NCI-H1930 (cell line): ENCODE measurements at regions not wholly inside any gene's neighbourhood (a gene's known extent, or its start where the extent isn't known, plus 50 kb on each side); places are given as distances from the start of the nearest gene placed in this dataset.
"Not testable (repeated sequence)": the region's sequence is repeated elsewhere in the genome, so short reads cannot be mapped to it uniquely, and the experiment has no call there.

Experiments
- DNase-seq, 2 experiments: peaks; one replicate each; lab custom pipeline; 2025; lab: John Stamatoyannopoulos, UW

DNA sequence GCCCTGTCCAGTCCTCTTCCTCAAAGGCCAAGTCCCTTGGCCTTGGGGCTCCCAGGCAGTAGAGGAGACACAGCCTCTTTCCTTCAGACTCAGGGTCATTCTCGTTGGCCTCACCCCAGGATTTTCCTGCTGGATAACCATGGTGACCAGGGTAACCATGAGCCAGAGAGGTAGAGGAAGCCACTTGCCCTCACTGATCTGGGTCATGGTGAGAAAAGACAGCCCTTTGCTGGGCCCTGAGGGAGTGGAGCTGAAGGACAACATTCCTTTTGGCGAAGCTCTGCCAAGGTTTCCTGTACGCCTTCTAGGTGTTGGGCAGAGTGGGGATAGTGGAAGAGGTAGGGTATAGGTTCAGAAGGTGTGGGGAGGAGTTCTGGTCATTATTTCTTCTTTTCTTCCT lies 53.1 kb upstream of the WNT4 start:
- no peak for DNase-seq

DNA sequence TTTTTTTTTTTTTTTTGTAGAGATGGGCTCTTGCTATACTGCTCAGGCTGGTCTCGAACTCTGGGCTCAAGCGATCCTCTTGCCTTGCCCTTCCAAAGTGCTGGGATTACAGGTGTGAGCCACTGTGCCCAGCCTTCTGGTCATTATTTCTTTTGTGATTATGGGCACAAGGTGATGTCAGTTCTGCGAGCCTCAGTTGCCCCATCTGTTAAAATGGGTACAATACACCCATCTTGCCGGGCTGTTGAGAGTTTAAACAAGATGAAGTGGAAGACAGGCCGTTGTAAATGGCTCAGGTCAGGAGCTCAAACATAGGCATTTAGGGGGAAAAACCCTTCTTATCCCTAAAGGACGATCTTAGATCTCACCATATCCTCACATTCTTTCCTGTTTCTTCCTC lies 53.7 kb upstream of the WNT4 start:
- no peak for DNase-seq

DNA sequence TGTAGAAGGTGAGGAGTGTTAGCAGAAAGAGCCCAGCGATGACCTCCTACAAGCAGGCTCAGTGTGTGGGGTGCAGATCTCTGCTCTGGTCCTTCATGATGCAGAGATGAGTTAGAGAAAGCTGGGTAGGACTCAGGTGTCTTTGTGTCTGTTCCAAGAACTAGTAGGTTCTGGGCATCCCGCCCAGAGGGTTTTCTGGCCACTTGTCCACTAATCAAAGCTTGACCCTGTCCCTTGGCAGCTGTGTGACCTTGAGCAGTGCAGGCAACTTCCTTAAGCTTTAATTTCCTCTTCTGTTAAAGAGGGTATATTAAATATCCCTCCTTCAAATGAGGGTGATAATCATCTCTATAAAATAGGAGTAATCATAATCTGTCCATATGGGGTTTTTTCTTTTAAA lies 54.7 kb upstream of the WNT4 start:
- no peak for DNase-seq

DNA sequence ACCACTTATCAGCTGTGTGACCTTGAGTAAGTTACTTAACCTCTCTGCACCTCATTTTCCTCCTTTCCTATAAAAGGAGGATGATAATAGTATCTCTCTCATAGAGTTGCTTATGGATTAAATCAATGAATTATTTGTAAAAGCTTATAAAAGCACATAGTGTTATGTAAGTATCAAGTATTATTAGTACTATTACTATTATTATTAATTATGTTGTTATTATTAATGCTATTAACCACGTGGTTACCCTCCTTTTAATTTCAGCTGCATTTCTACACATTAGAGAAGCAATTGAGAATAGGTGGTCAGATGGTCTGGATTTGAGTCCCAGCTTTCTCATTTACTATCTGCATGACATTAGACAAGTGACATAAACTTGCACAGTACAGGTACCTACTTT lies 58.1 kb upstream of the WNT4 start:
- DNase-seq: no peak

DNA sequence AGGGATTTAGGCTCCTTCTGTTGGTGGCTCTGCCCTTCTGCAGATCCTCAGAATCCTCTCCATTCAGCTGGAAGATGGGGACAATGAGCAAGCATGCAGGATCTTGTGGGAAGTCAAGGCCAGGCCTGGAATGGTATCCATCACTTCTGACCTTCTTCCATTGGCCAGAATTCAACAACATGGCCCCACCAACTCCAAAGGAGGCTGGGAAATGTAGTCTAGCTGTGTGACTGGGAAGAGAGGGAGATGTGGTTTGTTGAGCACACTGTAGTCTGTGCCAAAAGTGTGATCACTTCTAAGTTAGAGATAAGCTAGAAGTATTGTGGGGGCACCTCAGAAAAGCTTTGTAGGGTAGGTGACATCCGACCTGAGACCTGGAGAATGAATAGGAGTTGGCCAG lies 60.4 kb upstream of the WNT4 start:
- DNase-seq: no peak

DNA sequence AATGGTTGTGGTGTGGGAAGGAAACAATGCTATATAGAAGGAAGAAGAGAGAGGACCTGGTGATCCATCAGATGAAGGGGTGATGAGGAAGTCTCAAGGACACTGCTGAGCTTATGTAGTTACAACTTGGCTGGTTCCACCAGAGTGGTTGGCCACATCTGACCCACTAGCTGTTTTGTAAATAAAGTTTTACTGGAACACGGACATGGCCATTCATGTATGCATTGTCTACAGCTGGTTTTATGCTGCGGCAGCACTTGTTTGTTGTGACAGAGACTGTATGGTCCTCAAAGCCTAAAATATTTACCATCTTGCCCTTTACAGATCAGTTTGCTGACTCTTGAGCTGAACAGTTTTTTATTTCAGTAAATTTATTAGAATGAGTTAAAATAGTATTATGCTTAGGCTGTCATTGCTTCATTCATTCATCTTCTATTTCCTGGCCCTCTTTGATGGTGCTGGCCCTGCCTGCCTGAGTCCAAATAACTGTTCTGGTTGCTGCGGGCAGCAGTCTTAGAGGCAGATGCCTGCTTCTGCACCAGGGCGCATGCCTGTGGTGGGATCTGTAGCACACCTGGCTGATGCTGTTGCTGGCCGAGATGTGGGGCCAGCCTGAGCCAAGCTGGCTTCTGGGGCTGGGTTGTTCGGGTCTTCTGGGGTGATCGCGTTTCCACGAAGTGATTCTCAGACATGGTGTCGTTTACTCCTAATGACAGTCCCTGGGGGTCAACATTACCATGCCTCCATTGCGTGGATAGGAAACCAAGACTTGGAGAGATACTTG lies 61.4 kb upstream of the WNT4 start:
- DNase-seq: no peak

DNA sequence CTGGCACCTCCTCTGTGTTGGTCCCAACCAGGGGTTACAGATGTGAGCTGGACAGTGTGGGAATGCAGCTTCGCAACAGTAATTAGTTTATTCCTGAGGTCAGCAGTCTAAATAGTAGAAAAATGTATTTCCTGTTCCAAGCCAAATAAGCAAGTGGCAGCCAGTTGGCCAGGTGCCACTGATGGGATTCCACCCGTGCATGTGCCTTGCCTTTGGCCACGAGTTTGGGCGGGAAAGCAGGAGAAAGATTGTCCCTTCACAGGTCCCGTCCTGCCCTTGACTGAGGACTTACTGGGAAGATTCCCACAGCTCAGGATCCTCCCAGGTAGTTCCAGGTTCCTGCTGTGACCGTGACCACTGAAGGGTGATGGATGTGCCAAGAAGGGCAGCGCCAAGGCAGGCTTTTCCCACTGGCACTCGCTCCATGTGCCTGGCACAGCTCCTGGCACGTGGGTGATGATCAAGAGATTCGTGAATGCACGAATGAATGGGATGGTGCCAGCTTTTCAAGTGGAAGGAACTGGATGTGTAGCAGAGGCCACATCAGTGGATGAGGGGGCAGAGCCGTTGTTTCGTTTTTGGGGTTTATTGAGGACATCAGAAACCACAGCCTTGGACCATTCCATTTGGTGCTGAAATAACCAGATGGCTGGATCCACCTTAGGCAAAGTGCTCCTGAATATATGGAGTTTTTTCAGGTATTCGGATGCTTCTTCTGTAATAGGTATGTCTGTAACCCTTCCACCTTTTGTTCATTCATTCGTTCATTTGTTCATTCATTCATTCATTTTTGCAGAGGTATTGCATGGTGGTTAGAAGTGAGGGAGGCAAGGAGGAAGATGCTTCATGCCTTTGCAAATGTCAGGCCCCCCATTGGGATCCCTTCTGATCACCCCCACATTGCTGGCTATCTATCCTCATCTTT lies 62.4 kb upstream of the WNT4 start:
- no peak for DNase-seq

DNA sequence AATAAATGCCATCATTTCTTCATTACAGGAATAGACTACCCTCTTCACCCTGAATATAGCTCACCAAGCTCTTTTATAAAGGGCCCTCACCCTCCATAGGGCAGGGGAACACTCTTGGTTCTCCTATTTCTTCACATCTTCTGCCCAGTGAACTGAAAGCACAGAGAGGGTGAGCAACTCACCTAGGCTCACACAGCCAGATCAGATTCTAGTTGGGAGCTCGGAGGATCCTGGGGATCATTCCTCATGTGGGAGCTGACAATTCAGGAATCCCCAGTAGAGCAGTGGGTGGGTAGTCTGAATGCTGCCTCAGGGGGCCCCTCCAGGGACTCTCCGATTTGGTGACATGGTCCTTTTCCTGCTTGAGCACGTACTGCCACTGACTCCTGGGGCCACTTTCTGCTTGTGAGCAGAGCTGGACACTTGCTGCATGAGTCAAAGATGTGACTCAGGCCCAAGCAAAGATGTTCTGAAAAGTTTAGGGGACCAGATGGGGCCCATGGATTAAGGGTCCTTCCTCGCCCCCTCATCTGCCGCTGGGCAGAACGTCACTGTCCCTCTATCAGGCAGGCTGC lies 63.7 kb upstream of the WNT4 start:
- DNase-seq: no peak

DNA sequence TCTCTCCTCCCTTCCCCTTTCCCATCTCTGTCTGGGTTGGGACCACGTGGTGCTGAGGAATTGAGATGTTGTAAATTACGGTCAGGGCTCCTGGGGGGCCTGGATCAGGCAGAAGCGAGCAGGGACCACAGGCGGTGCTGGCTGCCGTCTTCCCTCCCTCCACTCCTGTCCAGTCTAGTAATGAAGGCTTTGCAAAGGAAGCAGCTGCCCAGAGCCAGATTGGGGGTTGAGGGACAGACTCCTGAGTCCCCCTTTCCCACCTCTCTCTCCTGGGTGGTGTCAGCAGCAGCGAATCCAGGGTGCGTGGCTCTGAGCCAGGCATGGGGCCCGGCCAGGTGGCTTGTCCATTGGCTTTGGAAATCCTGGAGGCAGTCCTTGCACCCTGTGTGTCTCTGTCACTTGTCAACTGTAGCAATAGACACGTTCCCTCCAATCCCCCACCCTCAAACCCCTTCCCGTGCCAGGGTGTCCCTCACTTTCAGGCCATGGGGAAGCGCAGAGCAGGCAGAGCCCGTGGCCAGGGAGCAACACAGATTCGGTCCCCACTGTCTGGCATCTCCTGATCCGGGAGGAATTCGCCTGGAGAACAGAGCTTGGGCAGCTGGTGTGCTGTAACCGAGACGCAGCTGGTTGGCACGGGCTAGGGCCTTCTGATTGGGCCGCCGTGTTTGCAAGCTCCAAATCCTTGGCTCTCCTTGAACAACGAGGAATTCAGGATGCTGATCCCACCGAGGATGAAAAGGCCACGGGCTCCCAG lies 64.8 kb upstream of the WNT4 start:
- no peak for DNase-seq

DNA sequence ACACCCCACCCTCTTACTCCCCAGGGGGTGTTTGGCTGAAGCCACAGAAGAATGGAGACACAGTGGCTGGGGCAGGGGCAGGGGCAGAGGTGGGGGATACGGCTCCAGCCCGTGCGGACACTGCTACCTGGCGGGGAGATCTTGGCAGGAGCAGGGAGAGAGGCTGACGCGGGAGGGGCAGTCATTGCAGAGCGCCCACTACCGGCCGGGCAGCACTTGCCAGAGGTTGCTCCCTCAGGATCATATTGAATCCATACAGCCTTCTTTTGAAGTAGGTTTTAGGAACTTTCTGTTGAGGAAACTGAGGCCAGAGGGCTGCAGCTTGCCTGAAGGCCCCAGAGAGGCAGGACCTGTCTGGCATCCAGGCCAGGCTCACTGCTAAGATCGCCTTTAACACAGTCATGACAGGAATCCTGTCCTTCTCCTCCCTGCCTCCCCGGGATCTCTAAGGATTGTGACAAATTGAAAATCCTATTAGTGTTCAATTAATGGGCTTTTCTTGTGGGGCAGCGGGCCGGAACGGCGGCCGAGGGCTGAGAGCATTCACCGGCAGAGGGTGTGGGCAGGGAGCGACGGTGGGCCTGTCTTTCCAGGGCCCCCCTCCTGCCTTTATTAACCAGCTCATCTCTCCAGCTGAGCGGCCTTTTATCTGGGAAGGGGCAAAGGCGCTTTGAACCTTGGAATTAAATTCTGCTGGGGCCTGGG lies 65.5 kb upstream of the WNT4 start:
- no peak for DNase-seq

DNA sequence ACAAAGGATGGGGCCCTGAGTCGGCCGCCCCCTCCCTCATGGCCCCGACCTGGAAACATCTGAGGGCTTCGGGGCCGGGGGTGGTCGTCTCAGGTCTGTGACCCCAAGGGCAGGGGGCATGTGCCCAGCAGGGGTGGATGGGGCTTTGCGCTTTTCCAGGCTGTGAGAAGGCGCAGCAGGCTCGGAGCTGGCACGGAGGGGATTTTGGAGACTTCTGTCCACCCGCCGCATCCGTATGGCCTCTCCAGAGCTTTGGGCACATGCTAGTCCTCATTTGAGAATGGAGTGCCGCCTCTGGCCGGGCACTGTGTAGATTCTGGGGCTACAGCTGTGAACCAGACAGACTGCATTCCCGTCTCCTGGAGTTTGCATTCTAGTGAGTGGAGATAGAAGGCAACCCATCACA lies 66.1 kb upstream of the WNT4 start:
- DNase-seq: no peak

DNA sequence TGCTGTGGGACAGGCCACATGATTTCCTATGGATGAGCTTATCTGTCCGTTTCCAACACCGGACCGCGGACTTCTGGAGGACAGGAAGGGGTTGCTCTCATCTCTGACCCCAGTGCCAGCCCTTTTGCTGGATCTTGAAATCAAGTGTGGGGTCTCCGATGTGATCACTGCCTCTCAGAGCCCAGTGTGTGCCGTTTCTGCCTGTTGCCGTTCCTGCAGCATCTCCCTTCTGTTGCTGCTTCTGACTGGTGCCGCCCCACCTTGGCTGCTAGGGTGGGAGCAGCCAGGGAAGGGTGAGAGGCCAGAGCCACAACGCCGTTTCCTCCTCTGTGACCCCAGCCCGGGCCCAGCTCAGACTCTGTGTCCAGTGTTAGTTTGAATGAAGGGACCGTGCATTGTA lies 67.3 kb upstream of the WNT4 start:
- no peak for DNase-seq

DNA sequence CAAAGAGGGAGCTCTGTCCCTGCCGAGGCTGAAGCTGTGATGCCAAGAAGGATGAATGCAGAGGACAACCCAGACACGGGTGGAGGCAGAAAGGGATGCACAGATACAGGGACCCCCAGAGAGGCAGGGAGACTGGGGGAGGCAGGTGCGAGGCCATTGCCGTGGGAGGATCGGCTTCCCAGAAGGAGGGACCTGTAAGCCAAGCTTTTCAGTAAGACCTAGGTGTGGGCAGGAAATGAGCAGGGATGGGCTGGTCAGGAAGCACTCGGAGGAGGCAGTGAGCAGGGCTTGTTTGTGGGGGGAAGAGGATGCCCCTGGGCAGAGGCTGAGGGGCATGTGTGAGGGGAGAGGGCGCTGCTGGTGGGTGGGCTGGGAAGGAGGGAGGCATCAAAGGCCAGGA lies 67.7 kb upstream of the WNT4 start:
- DNase-seq: no peak

DNA sequence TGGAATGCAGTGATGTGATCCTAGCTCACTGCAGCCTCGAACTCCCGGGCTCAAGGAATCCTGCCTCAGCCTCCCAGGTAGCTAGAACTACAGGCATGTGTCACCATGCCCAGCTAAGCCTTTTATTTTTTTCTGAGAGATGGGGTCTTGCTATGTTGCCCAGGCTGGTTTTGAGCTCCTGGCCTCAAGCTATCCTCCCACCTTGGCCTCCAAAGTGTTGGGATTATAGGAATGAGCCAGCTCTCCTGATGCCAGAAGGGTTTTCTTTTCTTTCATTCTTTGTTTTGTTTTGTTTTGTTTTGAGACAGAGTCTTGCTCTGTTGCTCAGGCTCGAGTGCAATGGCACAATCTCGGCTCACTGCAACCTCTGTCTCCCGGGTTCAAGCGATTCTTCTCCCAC lies 68.6 kb upstream of the WNT4 start:
- DNase-seq: not testable (repeated sequence)

DNA sequence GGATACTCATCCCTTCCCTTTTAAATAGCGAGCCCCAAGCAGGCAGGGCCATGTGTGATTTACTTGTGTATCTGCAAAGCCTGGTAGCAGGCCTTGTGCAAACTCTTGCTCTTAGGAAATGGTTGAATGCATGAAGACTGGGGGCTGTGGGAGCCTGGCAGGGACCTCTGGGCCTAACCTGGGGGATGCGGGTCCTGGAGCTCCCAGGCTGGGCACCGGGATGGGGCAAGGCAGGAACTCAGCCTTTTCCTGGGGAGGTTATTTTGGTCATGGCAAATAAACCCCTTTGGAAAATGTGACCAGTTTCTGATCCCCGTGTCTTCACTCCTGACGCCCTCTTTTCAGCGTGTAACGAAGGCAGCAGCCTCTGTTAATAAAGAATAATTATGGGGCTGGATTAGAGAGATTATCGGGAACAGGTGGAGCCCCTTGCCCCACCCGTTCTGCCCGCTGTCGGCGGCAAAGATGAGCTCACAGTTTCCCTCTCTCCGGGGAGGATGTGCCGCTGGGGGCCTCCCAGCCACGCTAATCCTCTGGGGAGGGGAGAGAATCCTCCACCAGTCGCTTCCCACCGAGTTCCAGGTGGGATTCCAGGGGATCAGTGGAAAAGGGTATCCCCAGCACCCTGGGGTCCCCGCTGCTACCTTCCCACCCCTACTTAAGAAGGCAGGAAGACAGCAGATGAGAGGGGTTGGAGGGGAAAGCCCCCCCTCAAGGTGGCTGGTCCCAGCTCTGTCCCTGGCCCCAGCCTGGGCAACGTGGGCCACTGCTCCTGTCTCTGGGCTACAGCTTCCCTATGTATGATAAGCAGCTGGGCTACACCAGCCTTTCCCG lies 69.7 kb upstream of the WNT4 start:
- no peak for DNase-seq

DNA sequence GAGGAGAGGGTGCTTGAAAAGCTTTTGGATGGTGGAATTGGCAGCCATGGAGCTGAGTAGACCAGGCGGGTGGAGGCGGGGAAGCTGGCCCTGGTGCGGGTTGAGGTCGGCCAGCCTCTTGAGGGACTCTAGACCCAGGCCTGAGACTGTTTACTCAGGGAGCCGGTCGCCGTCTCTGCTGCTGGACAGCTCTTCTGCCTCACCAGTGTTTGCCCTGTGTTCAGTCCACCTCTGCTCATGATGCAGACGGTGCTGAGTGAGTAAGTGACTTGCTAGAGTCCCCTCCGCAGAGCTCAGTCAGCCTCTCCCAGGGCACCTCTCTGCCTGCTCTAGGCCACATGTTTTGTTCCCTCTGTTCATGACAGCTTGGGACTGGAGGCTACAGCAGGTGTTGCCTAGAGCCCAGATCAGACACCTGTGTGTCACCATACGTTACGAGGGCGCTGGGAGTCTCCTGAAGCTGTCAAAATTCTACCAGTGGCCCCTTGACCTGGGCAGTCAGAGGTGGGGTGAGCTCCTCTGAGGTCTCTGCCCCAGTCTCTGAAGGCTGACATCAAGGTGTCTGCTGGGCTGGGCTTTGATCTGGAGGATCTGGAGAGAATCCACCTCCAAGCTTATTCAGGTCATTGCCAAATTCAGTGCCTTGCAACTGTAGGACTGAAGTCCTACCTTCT lies 73.5 kb upstream of the WNT4 start:
- DNase-seq: no peak

DNA sequence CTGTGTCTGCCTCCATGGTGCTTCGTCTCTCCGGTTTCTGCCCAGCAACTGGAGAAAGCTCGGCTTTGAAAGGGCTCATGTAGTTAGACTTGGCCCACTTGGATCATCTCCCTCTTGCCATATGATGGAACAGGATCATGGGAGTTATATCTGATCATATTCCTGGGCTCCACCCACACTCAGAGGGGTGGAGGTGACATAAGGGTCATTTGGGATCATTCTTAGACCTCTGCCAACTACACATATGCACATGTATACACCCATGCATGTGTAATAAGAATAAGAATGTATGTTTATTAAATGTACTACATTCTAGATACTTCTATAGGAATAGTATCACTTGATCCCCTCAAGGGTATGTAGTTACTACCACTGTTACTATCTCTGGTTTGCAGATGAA lies 74.1 kb upstream of the WNT4 start:
- no peak for DNase-seq

DNA sequence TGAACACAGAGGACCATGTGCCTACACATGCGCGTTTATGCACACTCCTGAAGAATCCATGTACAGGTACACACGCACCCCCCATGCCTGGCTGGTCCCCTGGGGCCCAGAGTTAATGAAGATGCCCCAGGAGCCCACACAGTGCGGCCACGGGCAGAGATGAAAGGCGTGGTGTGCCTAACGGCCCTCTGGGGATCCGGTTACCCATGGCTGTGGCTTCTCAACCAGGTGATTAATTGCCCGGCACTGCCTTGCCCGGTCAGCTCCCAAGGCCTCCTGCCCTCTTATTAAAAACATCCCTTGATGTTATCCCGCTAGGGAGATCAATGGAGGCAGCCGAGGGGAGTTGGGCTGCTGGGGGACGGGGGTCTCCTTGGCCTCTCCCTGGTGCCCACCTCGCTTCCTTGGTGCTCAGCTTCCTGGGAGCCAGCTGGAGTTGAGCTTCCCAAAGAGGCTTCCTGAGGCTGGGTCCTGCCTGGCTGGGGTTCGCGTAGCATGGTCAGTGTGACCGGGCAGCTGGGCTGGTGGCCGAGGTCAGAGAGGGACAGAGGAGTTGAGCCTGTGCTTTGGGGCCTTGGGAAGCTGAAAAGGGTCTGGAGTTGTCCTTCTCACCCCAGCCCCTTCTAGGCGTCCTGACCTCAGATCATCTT lies 75.0 kb upstream of the WNT4 start:
- DNase-seq: no peak

DNA sequence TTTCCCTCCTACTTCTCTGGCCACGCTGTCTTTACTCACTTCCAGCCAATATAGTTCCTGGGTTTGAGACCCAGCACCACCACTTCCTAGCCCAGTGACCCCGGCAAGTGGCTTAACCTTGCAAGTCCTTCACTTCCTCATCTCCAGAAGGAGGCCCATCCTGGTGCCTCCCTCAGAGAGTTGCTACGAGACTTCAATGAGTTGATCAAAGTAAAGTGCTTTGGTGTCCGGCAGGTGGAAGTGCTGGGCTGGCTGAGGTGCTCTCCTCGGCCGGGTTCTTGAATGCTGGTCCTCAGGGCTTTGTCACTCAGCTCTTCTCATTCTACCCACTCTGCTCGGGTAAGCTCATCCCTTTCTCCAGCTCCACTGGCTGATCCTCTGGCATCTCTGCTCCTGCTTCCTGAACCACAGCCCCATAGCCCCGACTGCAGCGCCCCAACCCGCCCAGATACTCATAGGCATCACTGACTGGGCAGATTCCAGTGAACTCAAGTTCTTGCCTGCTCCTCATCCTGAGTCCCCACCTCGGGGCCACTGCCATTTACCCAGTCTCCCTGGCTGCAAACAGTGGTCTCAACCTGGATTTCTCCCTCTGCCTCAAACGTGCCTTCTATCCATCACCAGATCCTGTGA lies 75.8 kb upstream of the WNT4 start:
- DNase-seq: no peak
